ENCODE measurements at regions not wholly inside any gene's neighbourhood (a gene's known extent, or its start where the extent isn't known, plus 50 kb on each side); places are given as distances from the start of the nearest gene placed in this dataset.

GRCh38 chr1:34671887-34672286, 83.0 kb upstream of the GJB5 start:
- no peak overlapping the region for H3K4me3 ChIP-seq (ENCODE audit: low read depth, low read length)
- no peak for TF ChIP-seq CTCF (IDR thresholded peaks at IDR 0.05; ENCODE audit: low read depth, low read length)

- TF ChIP-seq CTCF (IDR thresholded peaks at IDR 0.05; ENCODE audit: low read depth, low read length) = peak; percentile 59
- H3K4me3 ChIP-seq (ENCODE audit: low read depth, low read length) = no peak overlapping the region
These were observed 73.1 kb upstream of the GJB5 start for GRCh38 chr1:34681480-34682451.

GRCh38 chr1:34682452-34683223, 72.2 kb upstream of the GJB5 start:
- H3K4me3 ChIP-seq (ENCODE audit: low read depth, low read length) = no peak overlapping the region
- no peak for TF ChIP-seq CTCF (IDR thresholded peaks at IDR 0.05; ENCODE audit: low read depth, low read length)

- TF ChIP-seq CTCF (IDR thresholded peaks at IDR 0.05; ENCODE audit: low read depth, low read length) = no peak
- H3K4me3 ChIP-seq (ENCODE audit: low read depth, low read length) = no peak overlapping the region
These were observed 71.2 kb upstream of the GJB5 start for GRCh38 chr1:34683616-34684015.

- no peak overlapping the region for H3K4me3 ChIP-seq (ENCODE audit: low read depth, low read length)
These were observed 70.6 kb upstream of the GJB5 start for GRCh38 chr1:34684266-34684665.

GRCh38 chr1:34685225-34685624, 69.6 kb upstream of the GJB5 start:
- TF ChIP-seq CTCF (IDR thresholded peaks at IDR 0.05; ENCODE audit: low read depth, low read length) = no peak
- no peak overlapping the region for H3K4me3 ChIP-seq (ENCODE audit: low read depth, low read length)

More at GRCh38 chr1:34684266-34684665, 70.6 kb upstream of the GJB5 start:
- TF ChIP-seq CTCF (IDR thresholded peaks at IDR 0.05; ENCODE audit: low read depth, low read length) = no peak

- H3K4me3 ChIP-seq (ENCODE audit: low read depth, low read length) = no peak overlapping the region
- TF ChIP-seq CTCF (IDR thresholded peaks at IDR 0.05; ENCODE audit: low read depth, low read length) = no peak
These were observed 68.3 kb upstream of the GJB5 start for GRCh38 chr1:34686531-34686930.
